HepG2 (cell line): ENCODE measurements at regions not wholly inside any gene's neighbourhood (a gene's known extent, or its start where the extent isn't known, plus 50 kb on each side); places are given as distances from the start of the nearest gene placed in this dataset.

Experiments used
- ARID3A ChIP-seq: IDR thresholded peaks from 2 replicates; pipeline ENCODE4 v1.6.1; 2012; ENCODE audit warnings: low read depth, low read length, improper control_type of control experiment
- ATF2 ChIP-seq: sonication (generic); formaldehyde crosslinking; IDR thresholded peaks from 2 replicates; pipeline ENCODE4 v1.4.0; 2020; ENCODE audit warnings: missing genetic modification reagents
- BCL6 ChIP-seq: IDR thresholded peaks from 2 replicates; pipeline ENCODE4 v1.6.1; 2016; ENCODE audit warnings: missing genetic modification reagents, missing compliant biosample characterization
- CHCHD3 ChIP-seq: sonication (generic); formaldehyde crosslinking; IDR thresholded peaks from 2 replicates; pipeline ENCODE4 v1.8.0; 2022; ENCODE audit warnings: mild to moderate bottlenecking, missing genetic modification reagents, moderate library complexity
- ETV5 ChIP-seq: IDR thresholded peaks from 2 replicates; pipeline ENCODE4 v1.6.1; 2018; ENCODE audit warnings: missing biosample characterization, missing genetic modification reagents, inconsistent platforms, borderline replicate concordance
- GABPA ChIP-seq, 2 experiments: IDR thresholded peaks; 2 replicates each; pipeline ENCODE4 v1.6.1; 2011 to 2016; ENCODE audit warnings: low read depth in 2 of 2, low read length in 1 of 2, missing biosample characterization in 1 of 2, missing genetic modification characterization in 1 of 2
- HDAC2 ChIP-seq: sonication (generic); formaldehyde crosslinking; IDR thresholded peaks from 2 replicates; pipeline ENCODE4 v1.4.0; 2020; ENCODE audit warnings: missing genetic modification reagents
- HDAC6 ChIP-seq: fragments of 200-600 bp; sonication (generic); IDR thresholded peaks from 2 replicates; pipeline ENCODE4 v1.7.0; 2017; ENCODE audit warnings: mild to moderate bottlenecking, antibody characterized with exemption, low read length, low read depth
- KLF12 ChIP-seq: sonication (generic); formaldehyde crosslinking; IDR thresholded peaks from 2 replicates; pipeline ENCODE4 v1.4.0; 2020; ENCODE audit warnings: missing genetic modification reagents, borderline replicate concordance
- MEF2D ChIP-seq: sonication (generic); formaldehyde crosslinking; IDR thresholded peaks from 2 replicates; pipeline ENCODE4 v1.5.1; 2020; ENCODE audit warnings: mild to moderate bottlenecking, missing genetic modification reagents
- PHF5A ChIP-seq: IDR thresholded peaks from one replicate; pipeline ENCODE4 v1.6.1; 2018; ENCODE audit warnings: low read depth, missing genetic modification reagents; ENCODE audit not compliant: unreplicated experiment
- RELA ChIP-seq: sonication (generic); formaldehyde crosslinking; IDR thresholded peaks from 2 replicates; pipeline ENCODE4 v1.4.0; 2020; ENCODE audit warnings: missing genetic modification reagents
- UBTF ChIP-seq: sonication (generic); formaldehyde crosslinking; IDR thresholded peaks from 2 replicates; pipeline ENCODE4 v1.4.0; 2020; ENCODE audit warnings: mild to moderate bottlenecking, missing genetic modification reagents
- ZBTB33 ChIP-seq: sonication (generic); formaldehyde crosslinking; IDR thresholded peaks from 2 replicates; pipeline ENCODE4 v1.4.0; 2020; ENCODE audit warnings: missing genetic modification reagents
- ZMAT3 ChIP-seq: sonication (generic); formaldehyde crosslinking; conservative IDR thresholded peaks from 2 replicates; pipeline ENCODE4 v1.7.0; 2021; ENCODE audit warnings: missing genetic modification reagents
- ZNF136 ChIP-seq: sonication (generic); formaldehyde crosslinking; IDR thresholded peaks from 2 replicates; pipeline ENCODE4 v1.8.1; 2022; ENCODE audit warnings: low read depth, mild to moderate bottlenecking, moderate library complexity, missing genetic modification reagents
- ZNF83 ChIP-seq: sonication (generic); formaldehyde crosslinking; IDR thresholded peaks from 2 replicates; pipeline ENCODE4 v1.4.0; 2020; ENCODE audit warnings: missing genetic modification reagents, mild to moderate bottlenecking, borderline replicate concordance
- TF ChIP-seq, protein P1 (sequence below): sonication (generic); formaldehyde crosslinking; IDR thresholded peaks from 2 replicates; pipeline ENCODE4 v1.5.0; 2020; ENCODE audit warnings: missing genetic modification reagents
- TF ChIP-seq, protein P2 (sequence below): IDR thresholded peaks from 2 replicates; pipeline ENCODE4 v1.6.1; 2012; ENCODE audit warnings: low read length, improper control_type of control experiment

- TF ChIP-seq, protein P1, sequence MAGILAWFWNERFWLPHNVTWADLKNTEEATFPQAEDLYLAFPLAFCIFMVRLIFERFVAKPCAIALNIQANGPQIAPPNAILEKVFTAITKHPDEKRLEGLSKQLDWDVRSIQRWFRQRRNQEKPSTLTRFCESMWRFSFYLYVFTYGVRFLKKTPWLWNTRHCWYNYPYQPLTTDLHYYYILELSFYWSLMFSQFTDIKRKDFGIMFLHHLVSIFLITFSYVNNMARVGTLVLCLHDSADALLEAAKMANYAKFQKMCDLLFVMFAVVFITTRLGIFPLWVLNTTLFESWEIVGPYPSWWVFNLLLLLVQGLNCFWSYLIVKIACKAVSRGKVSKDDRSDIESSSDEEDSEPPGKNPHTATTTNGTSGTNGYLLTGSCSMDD (CRISPR knock-in tag), result no peak
- TF ChIP-seq, protein P2, sequence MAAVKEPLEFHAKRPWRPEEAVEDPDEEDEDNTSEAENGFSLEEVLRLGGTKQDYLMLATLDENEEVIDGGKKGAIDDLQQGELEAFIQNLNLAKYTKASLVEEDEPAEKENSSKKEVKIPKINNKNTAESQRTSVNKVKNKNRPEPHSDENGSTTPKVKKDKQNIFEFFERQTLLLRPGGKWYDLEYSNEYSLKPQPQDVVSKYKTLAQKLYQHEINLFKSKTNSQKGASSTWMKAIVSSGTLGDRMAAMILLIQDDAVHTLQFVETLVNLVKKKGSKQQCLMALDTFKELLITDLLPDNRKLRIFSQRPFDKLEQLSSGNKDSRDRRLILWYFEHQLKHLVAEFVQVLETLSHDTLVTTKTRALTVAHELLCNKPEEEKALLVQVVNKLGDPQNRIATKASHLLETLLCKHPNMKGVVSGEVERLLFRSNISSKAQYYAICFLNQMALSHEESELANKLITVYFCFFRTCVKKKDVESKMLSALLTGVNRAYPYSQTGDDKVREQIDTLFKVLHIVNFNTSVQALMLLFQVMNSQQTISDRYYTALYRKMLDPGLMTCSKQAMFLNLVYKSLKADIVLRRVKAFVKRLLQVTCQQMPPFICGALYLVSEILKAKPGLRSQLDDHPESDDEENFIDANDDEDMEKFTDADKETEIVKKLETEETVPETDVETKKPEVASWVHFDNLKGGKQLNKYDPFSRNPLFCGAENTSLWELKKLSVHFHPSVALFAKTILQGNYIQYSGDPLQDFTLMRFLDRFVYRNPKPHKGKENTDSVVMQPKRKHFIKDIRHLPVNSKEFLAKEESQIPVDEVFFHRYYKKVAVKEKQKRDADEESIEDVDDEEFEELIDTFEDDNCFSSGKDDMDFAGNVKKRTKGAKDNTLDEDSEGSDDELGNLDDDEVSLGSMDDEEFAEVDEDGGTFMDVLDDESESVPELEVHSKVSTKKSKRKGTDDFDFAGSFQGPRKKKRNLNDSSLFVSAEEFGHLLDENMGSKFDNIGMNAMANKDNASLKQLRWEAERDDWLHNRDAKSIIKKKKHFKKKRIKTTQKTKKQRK, result no peak
- no peak for TF ChIP-seq GABPA (IDR thresholded peaks at IDR 0.05; ENCODE audit: low read depth, low read length)
- TF ChIP-seq GABPA (CRISPR knock-in tag; IDR thresholded peaks at IDR 0.05; ENCODE audit: low read depth), result peak; percentile 36; the same call in 1 of the 2 replicates
- TF ChIP-seq PHF5A (CRISPR knock-in tag), result peak; percentile 90
- peak; percentile 73 for TF ChIP-seq HDAC2 (CRISPR knock-in tag)
- TF ChIP-seq ARID3A, result peak; percentile 81
- peak; percentile 61; the same call in 1 of the 2 replicates for TF ChIP-seq BCL6 (CRISPR knock-in tag)
- TF ChIP-seq ZNF136 (CRISPR knock-in tag), result no peak
- TF ChIP-seq MEF2D (CRISPR knock-in tag), result no peak
- TF ChIP-seq ZMAT3 (CRISPR knock-in tag), result no peak
- no peak for TF ChIP-seq ZBTB33 (CRISPR knock-in tag)
- TF ChIP-seq CHCHD3 (CRISPR knock-in tag), result no peak
- no peak for TF ChIP-seq HDAC6
- TF ChIP-seq ZNF83 (CRISPR knock-in tag), result no peak
- TF ChIP-seq KLF12, result no peak
- TF ChIP-seq ETV5 (CRISPR knock-in tag), result no peak; the same call in 1 of the 2 replicates
- no peak for TF ChIP-seq RELA
- no peak for TF ChIP-seq UBTF (CRISPR knock-in tag)
- TF ChIP-seq ATF2 (CRISPR knock-in tag), result no peak; the same call in 1 of the 2 replicates
Measured at GRCh38 chr2:155975734-155976133, 356.8 kb downstream of the NR4A2 start (continued).
